GM21619 (cell line): ENCODE measurements at regions not wholly inside any gene's neighbourhood (a gene's known extent, or its start where the extent isn't known, plus 50 kb on each side); places are given as distances from the start of the nearest gene placed in this dataset.

Experiments used
- ATAC-seq: cut with Tn5 transposase; IDR thresholded peaks from one replicate; pipeline ENCODE4 v1.9.1; 2021; ENCODE audit not compliant: unreplicated experiment

GRCh38 chr4:147349193-147349592 is 131.7 kb upstream of the EDNRA start:
- ATAC-seq = no peak

- ATAC-seq = no peak
These were observed 129.7 kb upstream of the EDNRA start for GRCh38 chr4:147351083-147351787.

GRCh38 chr4:147354237-147354636 is 126.7 kb upstream of the EDNRA start:
- ATAC-seq = no peak

- ATAC-seq = no peak
These were observed 125.8 kb upstream of the EDNRA start for GRCh38 chr4:147355032-147355656.

- no peak for ATAC-seq
These were observed 125.0 kb upstream of the EDNRA start for GRCh38 chr4:147355847-147356246.

GRCh38 chr4:147360301-147360700 is 120.6 kb upstream of the EDNRA start:
- no peak for ATAC-seq

GRCh38 chr4:147361726-147362125 is 119.2 kb upstream of the EDNRA start:
- ATAC-seq = no peak

- no peak for ATAC-seq
These were observed 118.0 kb upstream of the EDNRA start for GRCh38 chr4:147362938-147363337.

GRCh38 chr4:147363514-147363913 is 117.4 kb upstream of the EDNRA start:
- no peak for ATAC-seq

GRCh38 chr4:147365396-147365795 is 115.5 kb upstream of the EDNRA start:
- no peak for ATAC-seq

- ATAC-seq = no peak
These were observed 114.7 kb upstream of the EDNRA start for GRCh38 chr4:147366164-147366563.

GRCh38 chr4:147367891-147368290 is 113.0 kb upstream of the EDNRA start:
- ATAC-seq = no peak

GRCh38 chr4:147368948-147369347 is 111.9 kb upstream of the EDNRA start:
- ATAC-seq = no peak

GRCh38 chr4:147370473-147370872 is 110.4 kb upstream of the EDNRA start:
- no peak for ATAC-seq

GRCh38 chr4:147370881-147371280 is 110.0 kb upstream of the EDNRA start:
- ATAC-seq = no peak

GRCh38 chr4:147371661-147372060 is 109.2 kb upstream of the EDNRA start:
- ATAC-seq = no peak

- no peak for ATAC-seq
These were observed 102.1 kb upstream of the EDNRA start for GRCh38 chr4:147378780-147379179.

GRCh38 chr4:147381749-147382148 is 99.1 kb upstream of the EDNRA start:
- no peak for ATAC-seq

- ATAC-seq = no peak
These were observed 92.9 kb upstream of the EDNRA start for GRCh38 chr4:147388018-147388417.

GRCh38 chr4:147396105-147396504 is 84.8 kb upstream of the EDNRA start:
- ATAC-seq = no peak

- ATAC-seq = no peak
These were observed 82.3 kb upstream of the EDNRA start for GRCh38 chr4:147398556-147398955.

GRCh38 chr4:147400721-147401120 is 80.2 kb upstream of the EDNRA start:
- no peak for ATAC-seq

- no peak for ATAC-seq
These were observed 79.7 kb upstream of the EDNRA start for GRCh38 chr4:147401221-147401620.
